ENCODE measurements at regions not wholly inside any gene's neighbourhood (a gene's known extent, or its start where the extent isn't known, plus 50 kb on each side); places are given as distances from the start of the nearest gene placed in this dataset.

GRCh38 chr4:138616775-138617174, 374.6 kb upstream of the SLC7A11 start:
- no peak for DNase-seq (ENCODE audit: low read depth)
- no peak for TF ChIP-seq CTCF (IDR thresholded peaks at IDR 0.05; ENCODE audit: insufficient read depth, low read length, poor library complexity, severe bottlenecking)
- Histone ChIP-seq H3K27me3 (ENCODE audit: control insufficient read depth, insufficient read depth, low read length) (no peaks in the 10 kb centered on the region), H3K36me3 (ENCODE audit: control insufficient read depth, insufficient read depth, low read length) (no peaks in the 10 kb centered on the region), H3K4me3 (ENCODE audit: low read depth, low read length) (no peak overlapping the region)

GRCh38 chr4:138614398-138615142, 372.4 kb upstream of the SLC7A11 start:
- DNase-seq (ENCODE audit: low read depth), result no peak
- no peak overlapping the region for H3K4me3 ChIP-seq (ENCODE audit: low read depth, low read length)
- H3K27me3 ChIP-seq (ENCODE audit: control insufficient read depth, insufficient read depth, low read length), result no peaks in the 10 kb centered on the region
- TF ChIP-seq CTCF (IDR thresholded peaks at IDR 0.05; ENCODE audit: insufficient read depth, low read length, poor library complexity, severe bottlenecking), result no peak
- no peaks in the 10 kb centered on the region for H3K36me3 ChIP-seq (ENCODE audit: control insufficient read depth, insufficient read depth, low read length)

GRCh38 chr4:138612428-138612827, 370.3 kb upstream of the SLC7A11 start:
- DNase-seq (ENCODE audit: low read depth), result no peak
- H3K27me3 ChIP-seq (ENCODE audit: control insufficient read depth, insufficient read depth, low read length), result no peaks in the 10 kb centered on the region
- no peak for TF ChIP-seq CTCF (IDR thresholded peaks at IDR 0.05; ENCODE audit: insufficient read depth, low read length, poor library complexity, severe bottlenecking)
- H3K4me3 ChIP-seq (ENCODE audit: low read depth, low read length), result no peak overlapping the region
- H3K36me3 ChIP-seq (ENCODE audit: control insufficient read depth, insufficient read depth, low read length), result no peaks in the 10 kb centered on the region

GRCh38 chr4:138611721-138612120, 369.6 kb upstream of the SLC7A11 start:
- Histone ChIP-seq H3K4me3 (ENCODE audit: low read depth, low read length) (no peak overlapping the region), H3K27me3 (ENCODE audit: control insufficient read depth, insufficient read depth, low read length) (no peaks in the 10 kb centered on the region), H3K36me3 (ENCODE audit: control insufficient read depth, insufficient read depth, low read length) (no peaks in the 10 kb centered on the region)
- TF ChIP-seq CTCF (IDR thresholded peaks at IDR 0.05; ENCODE audit: insufficient read depth, low read length, poor library complexity, severe bottlenecking), result no peak
- DNase-seq (ENCODE audit: low read depth), result no peak

GRCh38 chr4:138611017-138611416, 368.9 kb upstream of the SLC7A11 start:
- no peak for DNase-seq (ENCODE audit: low read depth)
- TF ChIP-seq CTCF (IDR thresholded peaks at IDR 0.05; ENCODE audit: insufficient read depth, low read length, poor library complexity, severe bottlenecking), result no peak
- no peaks in the 10 kb centered on the region for H3K36me3 ChIP-seq (ENCODE audit: control insufficient read depth, insufficient read depth, low read length)
- H3K4me3 ChIP-seq (ENCODE audit: low read depth, low read length), result no peak overlapping the region
- no peaks in the 10 kb centered on the region for H3K27me3 ChIP-seq (ENCODE audit: control insufficient read depth, insufficient read depth, low read length)

GRCh38 chr4:138609943-138610350, 367.8 kb upstream of the SLC7A11 start:
- no peaks in the 10 kb centered on the region for H3K36me3 ChIP-seq (ENCODE audit: control insufficient read depth, insufficient read depth, low read length)
- DNase-seq (ENCODE audit: low read depth), result peak; percentile 71
- no peak for TF ChIP-seq CTCF (IDR thresholded peaks at IDR 0.05; ENCODE audit: insufficient read depth, low read length, poor library complexity, severe bottlenecking)
- H3K4me3 ChIP-seq (ENCODE audit: low read depth, low read length), result no peak overlapping the region
- H3K27me3 ChIP-seq (ENCODE audit: control insufficient read depth, insufficient read depth, low read length), result no peaks in the 10 kb centered on the region
